Central memory CD8-positive, alpha-beta T cell (primary cell): ENCODE measurements at regions not wholly inside any gene's neighbourhood (a gene's known extent, or its start where the extent isn't known, plus 50 kb on each side); places are given as distances from the start of the nearest gene placed in this dataset.

Experiments
- ATAC-seq: fragments of 150-1000 bp; cut with Tn5 transposase; replicated peaks from 2 replicates; pipeline ENCODE4 v1.10.0; 2022; ENCODE audit warnings: mild to moderate bottlenecking, moderate FRiP score, moderate number of reproducible peaks; ENCODE audit not compliant: poor library complexity, severe bottlenecking; ENCODE audit errors: extremely low read depth
- DNase-seq, 2 donors: peaks; one replicate each; pipeline ENCODE4 v3.0.0; 2021; ENCODE audit warnings: low spot score in 2 of 2
- H3K27ac Mint-ChIP-seq: one replicate; pipeline ENCODE4 v1.8.0; 2022; ENCODE audit warnings: low read depth, mild to moderate bottlenecking, moderate library complexity, mixed read lengths
- H3K27me3 Mint-ChIP-seq: one replicate; pipeline ENCODE4 v1.8.0; 2022; ENCODE audit warnings: mixed read lengths
- H3K36me3 Mint-ChIP-seq: one replicate; pipeline ENCODE4 v1.8.0; 2022; ENCODE audit warnings: mild to moderate bottlenecking, moderate library complexity, mixed read lengths; ENCODE audit not compliant: insufficient read depth
- H3K4me1 Mint-ChIP-seq: one replicate; pipeline ENCODE4 v1.8.0; 2022; ENCODE audit warnings: mixed read lengths
- H3K4me3 Mint-ChIP-seq: one replicate; pipeline ENCODE4 v1.8.0; 2022; ENCODE audit warnings: mild to moderate bottlenecking, moderate library complexity, mixed read lengths
- H3K9me3 Mint-ChIP-seq: one replicate; pipeline ENCODE4 v1.8.0; 2022; ENCODE audit warnings: mixed read lengths

DNA sequence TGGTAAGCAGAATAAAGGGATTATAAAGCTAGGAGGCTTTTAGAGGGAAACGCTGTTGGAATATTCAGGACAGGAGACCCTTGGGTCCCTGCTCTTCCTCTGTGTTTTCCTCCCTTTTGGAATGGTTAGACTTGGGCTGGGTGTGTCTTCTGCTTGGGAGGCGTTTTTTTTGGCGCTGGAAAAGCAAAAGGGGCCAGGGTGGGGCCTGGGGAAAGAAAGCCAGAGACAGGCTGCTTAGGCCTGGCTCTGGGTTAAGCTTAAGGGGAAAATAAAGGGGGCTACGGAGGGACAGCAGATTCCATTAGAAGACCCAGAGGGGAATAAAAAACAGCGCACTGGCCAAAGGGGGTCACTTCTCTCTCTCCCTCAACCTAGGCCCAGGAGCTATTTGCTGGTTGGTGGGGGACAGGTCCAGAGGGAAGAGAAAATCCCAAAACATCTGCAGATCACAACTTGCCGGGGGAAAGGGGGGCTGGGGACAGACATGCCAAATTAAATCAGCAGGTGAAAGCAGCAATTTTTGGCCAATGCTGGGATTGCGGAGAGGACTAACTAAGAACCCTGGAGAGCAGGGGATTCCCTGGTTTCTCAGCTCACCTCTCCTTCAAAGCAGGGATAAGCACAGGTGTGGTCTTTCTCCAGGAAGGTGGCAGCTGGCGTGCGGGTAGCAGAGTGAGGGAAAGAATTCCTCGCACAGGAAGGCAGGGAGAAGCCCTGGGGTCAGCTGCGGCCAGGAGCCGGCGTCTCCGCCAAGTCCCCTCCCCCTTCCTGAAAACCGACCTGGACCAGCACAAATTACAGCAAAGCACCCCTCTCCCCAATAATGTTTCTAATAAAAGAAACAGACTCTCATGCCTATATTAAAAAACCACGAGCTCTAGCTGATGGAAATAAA lies 82.2 kb upstream of the AK4 start:
- peaks cover 61% of the 10 kb centered on the region for H3K4me1 Mint-ChIP-seq
- ATAC-seq, result no peak

DNA sequence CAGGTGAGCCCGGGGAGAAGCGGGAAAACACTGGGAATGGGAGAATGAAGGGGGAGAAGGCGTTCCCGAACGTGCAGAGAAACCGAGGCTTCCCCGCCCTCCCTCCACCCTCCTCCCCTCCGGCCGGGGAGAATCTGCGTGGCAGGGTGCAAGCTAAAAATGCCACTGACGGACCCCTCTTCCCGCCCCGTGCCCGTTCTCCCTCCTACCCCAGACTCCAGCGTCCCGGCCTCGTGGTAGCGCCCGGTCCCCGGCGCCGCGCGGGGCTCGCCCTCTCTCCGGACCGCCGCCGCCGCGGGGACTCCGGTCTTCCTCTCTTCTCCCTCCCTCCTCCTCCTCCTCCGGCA lies 81.6 kb upstream of the AK4 start:
- DNase-seq (no peak), ATAC-seq (no peak)
- no peaks in the 10 kb centered on the region for H3K9me3 Mint-ChIP-seq
- peak overlapping the region; percentile 97 for H3K27ac Mint-ChIP-seq
- peaks cover 28% of the 10 kb centered on the region for H3K36me3 Mint-ChIP-seq
- no peaks in the 10 kb centered on the region for H3K27me3 Mint-ChIP-seq
- H3K4me3 Mint-ChIP-seq, result peak overlapping the region; percentile 96
- H3K4me1 Mint-ChIP-seq, result peaks cover 61% of the 10 kb centered on the region

More for the DNA sequence above, 82.2 kb upstream of the AK4 start:
- DNase-seq, result no peak
- Mint-ChIP-seq H3K27ac (peak overlapping the region; percentile 97), H3K36me3 (peaks cover 28% of the 10 kb centered on the region), H3K4me3 (peak overlapping the region; percentile 96), H3K9me3 (no peaks in the 10 kb centered on the region), H3K27me3 (no peaks in the 10 kb centered on the region)

DNA sequence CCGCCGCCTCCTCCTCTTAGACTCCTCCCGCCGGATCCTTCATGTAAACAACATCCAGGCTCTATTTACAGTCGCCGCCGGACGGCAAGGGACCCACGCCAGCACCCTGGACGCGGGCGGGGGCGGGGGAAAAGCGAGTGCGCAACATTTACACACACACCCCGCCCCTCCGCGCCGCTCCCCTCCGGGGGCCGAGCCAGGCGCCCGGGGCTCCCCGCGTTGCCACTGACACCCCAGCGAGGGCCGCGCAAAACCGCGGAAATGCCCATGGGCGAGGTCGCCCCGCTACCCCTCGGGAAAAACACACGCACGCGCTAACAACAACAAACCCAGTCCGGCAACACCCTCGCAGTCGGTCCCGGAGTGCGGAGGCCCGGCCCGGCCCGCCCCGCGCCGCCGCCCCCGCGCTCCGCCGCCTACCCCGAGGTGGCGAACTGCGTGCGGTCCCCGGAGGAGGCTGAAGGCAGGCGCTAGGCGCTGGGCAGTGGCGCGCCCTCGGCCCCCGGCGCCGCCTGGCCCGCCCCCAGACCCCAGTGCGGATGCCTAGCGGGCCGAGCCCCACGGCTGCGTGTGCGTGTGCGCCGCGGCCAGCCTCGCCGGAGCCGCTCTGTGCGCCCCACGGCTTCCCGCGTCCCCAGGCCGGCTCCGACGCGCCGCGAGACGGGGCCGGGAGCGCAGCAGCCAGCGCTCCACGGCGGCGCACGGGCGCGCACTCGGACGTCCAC lies 81.1 kb upstream of the AK4 start:
- Mint-ChIP-seq H3K9me3 (no peaks in the 10 kb centered on the region), H3K36me3 (peaks cover 28% of the 10 kb centered on the region), H3K4me1 (peaks cover 58% of the 10 kb centered on the region), H3K4me3 (peak overlapping the region; percentile 96), H3K27ac (peak overlapping the region; percentile 99), H3K27me3 (no peaks in the 10 kb centered on the region)
- peak; percentile 61 for ATAC-seq
- peak; percentile 65 to 68 for DNase-seq

DNA sequence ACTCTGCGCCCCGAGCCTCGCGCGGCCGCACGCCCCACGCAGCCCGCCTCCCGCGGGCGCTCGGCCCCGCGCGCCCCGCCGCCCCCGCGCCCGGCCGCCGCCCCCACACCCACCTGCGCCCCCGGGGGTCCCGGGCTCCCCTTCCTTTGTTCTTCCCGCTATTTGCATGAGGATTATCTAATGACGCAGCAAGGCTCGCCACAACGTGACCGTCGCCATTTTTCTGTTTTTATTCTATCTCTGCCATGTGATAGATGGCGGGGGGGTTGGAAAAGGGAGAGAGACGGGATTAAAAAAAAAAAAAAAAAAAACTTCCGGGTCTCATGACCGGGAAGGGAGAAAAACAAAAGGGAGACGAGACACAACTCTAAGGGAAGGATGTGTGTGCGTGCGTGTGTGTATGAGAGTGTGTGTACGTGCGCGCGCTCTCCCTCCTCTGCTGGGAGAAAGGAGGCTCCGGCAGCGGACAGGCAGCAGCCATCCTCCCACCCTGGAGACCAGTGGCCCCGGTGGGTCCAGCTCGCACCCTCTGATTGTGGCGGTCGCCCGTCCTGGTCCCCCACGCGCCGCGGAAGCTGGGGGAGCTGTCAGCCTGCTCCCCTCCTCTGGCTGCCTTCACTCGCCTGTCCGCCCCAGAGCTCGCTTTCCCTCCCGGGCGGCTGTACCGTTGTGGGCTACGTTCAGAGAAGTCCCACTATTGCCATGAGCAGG lies 80.4 kb upstream of the AK4 start:
- Mint-ChIP-seq H3K36me3 (peaks cover 28% of the 10 kb centered on the region), H3K27me3 (no peaks in the 10 kb centered on the region), H3K9me3 (no peaks in the 10 kb centered on the region), H3K4me3 (peak overlapping the region; percentile 91), H3K27ac (peak overlapping the region; percentile 99), H3K4me1 (peaks cover 50% of the 10 kb centered on the region)
- DNase-seq (peak; percentile 37 to 49), ATAC-seq (peak; percentile 22)

DNA sequence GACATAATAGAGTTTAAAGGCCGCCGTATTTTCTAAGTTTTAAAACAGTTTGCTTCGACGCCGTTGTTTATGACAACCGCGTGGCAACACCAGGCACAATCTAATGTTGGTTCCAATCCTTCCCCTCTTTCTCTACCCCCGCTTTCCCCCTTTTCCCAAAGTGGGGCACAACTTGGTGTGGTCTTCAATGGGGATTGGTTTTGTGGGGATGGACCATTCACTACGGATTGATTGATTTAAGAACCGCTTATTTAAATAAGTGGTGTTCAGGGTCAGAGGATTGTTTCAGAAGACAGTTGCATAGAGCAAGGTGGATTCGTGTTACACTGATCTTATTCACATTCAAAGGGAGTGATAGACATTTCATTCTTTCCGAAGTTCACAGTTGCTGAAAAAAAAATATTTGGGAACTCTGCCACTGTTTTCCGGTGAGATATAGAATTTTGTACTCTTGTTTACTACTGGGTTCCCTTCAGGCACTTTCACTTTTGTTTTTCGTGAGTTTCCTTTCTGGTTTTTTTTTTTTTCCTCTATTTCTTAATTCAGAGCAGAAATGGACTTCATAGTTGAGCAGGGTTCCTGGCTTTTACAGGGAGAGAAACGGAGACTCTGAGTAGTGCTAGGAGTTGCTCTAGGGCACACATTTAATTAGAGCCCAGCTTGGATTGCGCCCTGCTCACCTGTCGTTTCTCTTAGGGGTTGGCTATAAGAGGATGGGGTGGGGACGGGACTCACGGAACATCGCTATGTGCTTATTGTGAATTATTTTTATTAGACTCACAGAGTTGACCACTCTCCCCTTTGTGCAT lies 79.6 kb upstream of the AK4 start:
- H3K4me3 Mint-ChIP-seq, result peak overlapping the region; percentile 91
- H3K9me3 Mint-ChIP-seq, result no peaks in the 10 kb centered on the region
- peaks cover 43% of the 10 kb centered on the region for H3K4me1 Mint-ChIP-seq
- H3K27me3 Mint-ChIP-seq, result no peaks in the 10 kb centered on the region
- H3K27ac Mint-ChIP-seq, result peak overlapping the region; percentile 99
- H3K36me3 Mint-ChIP-seq, result peaks cover 28% of the 10 kb centered on the region
- ATAC-seq (peak; percentile 0), DNase-seq (no peak)

DNA sequence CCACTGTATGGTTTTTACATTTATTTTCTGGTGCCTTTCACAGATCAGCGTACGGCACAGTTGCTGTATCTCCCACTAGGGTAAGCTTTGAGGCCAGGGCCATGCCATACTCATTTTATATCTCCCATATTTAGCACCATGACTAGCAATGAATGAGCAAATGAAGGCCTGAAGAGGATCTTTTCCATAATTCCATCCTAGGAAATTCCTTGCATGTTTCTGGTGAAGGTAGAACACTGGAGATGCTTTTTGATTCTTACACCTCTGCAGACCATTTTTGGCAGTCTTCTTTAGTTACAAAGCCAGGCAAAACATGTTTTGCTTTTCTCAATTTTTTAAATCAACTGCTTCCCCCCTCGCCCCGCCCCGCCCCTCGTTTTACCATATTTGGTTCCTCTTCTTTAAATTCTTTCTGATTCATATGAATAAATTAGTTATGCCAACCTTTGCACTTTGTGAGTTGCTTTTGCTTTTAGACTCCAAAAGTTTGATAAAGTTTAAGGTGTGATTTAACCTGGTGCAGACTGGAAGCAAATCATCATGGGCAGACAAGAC lies 78.9 kb upstream of the AK4 start:
- DNase-seq, result no peak
- H3K4me1 Mint-ChIP-seq, result peaks cover 40% of the 10 kb centered on the region
- peak overlapping the region; percentile 99 for H3K27ac Mint-ChIP-seq
- no peaks in the 10 kb centered on the region for H3K27me3 Mint-ChIP-seq
- H3K4me3 Mint-ChIP-seq, result peak overlapping the region; percentile 91
- peaks cover 28% of the 10 kb centered on the region for H3K36me3 Mint-ChIP-seq
- no peak for ATAC-seq
- H3K9me3 Mint-ChIP-seq, result no peaks in the 10 kb centered on the region

DNA sequence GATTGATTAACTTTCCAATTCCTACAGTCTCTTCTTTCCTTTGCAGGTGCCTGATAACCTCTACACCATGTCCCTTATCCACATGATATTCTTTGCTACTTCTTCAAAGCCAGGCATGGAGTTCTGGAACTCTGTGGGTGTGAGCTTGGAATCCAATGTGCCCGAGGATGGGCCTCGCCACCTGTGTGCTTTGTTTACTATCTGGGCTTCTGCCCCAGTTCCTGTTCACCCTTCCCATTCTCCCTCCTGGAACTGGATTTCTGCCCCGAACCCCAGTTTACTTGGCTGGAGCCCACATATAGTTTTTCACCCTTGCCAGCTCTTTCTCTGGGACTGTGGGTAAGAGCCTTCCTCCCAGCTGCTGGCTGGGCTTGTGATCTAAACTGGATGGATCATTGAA lies 75.2 kb upstream of the AK4 start:
- Mint-ChIP-seq H3K27me3 (no peaks in the 10 kb centered on the region), H3K36me3 (peaks cover 11% of the 10 kb centered on the region), H3K27ac (no peak overlapping the region), H3K4me1 (peaks cover 24% of the 10 kb centered on the region), H3K9me3 (no peaks in the 10 kb centered on the region), H3K4me3 (no peak overlapping the region)
- DNase-seq (no peak), ATAC-seq (no peak)

DNA sequence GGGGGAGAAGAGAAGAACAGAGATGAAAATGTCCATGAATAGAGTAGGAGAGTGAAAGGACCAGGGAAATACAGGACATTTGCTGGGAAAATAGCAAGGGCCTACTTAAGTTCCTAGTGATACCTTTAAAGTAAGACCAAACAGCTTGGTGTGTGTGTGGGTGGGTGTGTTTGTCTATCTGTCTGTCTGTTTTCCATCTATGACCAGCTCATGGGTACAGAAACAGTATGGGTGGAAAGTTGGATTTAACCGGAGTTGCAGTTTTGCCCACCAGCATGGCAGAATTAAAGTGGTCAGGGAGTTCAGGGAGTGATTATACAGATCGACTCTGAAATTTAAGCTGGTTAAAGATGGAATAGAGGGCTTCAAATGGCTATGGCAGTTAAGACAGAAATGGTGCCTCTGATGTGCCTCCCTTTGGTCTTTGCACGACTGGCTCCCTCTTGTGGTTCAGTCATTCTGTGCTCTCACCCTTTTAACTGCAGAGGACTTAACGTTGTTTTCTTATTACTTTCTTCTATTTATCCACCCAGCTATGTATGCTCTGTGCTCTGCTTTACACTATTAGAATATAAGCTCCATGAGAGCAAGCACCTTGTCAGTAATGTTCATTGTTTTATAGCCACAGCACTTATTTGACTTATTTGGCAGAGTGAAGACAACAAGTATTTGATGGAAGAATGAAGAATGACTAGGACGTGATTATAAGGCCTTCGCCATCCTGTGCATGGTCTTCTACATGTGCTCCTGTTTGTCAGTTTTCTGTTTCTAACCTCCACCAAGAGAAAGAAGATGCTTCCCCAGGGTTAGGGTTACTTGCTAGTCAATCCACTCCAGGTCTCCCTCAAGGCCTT lies 72.7 kb upstream of the AK4 start:
- Mint-ChIP-seq H3K4me1 (peaks cover 11% of the 10 kb centered on the region), H3K27me3 (peaks cover 15% of the 10 kb centered on the region), H3K4me3 (no peak overlapping the region), H3K27ac (no peak overlapping the region), H3K9me3 (no peaks in the 10 kb centered on the region), H3K36me3 (no peaks in the 10 kb centered on the region)
- ATAC-seq, result peak; percentile 96
- DNase-seq, result peak; percentile 27 to 44

DNA sequence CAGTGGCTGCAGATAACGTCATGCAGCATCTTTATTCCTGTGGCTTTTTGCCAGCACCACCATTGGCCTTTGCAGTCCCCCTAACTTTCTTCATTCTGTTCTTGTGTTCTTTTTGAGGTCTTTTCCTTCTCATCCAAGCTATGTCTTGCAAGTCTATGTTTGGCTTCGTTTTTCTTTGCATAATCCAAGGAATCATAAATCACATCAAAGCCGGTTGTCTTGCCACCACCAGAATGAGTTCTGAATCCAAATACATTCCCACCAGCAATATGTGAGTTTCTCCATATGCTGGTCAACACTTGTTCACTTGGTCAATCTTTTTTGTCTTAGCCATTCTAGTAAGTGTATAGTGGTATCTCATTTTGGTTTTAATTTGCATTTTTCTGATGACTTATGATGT lies 70.6 kb upstream of the AK4 start:
- no peak overlapping the region for H3K27ac Mint-ChIP-seq
- peaks cover 11% of the 10 kb centered on the region for H3K4me1 Mint-ChIP-seq
- no peaks in the 10 kb centered on the region for H3K36me3 Mint-ChIP-seq
- H3K9me3 Mint-ChIP-seq, result no peaks in the 10 kb centered on the region
- peaks cover 17% of the 10 kb centered on the region for H3K27me3 Mint-ChIP-seq
- DNase-seq (no peak), ATAC-seq (no peak)
- H3K4me3 Mint-ChIP-seq, result no peak overlapping the region

DNA sequence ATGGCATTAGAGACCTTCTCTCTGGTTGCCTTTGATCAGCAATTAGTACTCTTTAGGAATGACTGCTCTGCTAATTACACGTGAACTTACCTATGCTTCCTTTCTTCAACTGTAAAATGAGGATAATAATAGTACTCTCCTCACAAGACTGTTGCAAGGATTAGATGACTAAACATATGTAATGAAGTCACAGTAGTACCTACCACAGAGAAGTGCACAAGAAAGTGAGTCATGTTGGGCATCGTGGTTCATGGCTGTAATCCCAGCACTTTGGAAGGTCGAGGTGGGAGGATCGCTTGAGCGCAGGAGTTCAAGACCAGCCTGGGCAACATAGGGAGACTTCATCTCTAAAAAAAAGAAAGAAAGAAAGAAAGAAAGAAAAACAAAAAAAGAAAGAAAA lies 68.1 kb upstream of the AK4 start:
- no peak for DNase-seq
- H3K4me3 Mint-ChIP-seq, result no peak overlapping the region
- no peaks in the 10 kb centered on the region for H3K36me3 Mint-ChIP-seq

DNA sequence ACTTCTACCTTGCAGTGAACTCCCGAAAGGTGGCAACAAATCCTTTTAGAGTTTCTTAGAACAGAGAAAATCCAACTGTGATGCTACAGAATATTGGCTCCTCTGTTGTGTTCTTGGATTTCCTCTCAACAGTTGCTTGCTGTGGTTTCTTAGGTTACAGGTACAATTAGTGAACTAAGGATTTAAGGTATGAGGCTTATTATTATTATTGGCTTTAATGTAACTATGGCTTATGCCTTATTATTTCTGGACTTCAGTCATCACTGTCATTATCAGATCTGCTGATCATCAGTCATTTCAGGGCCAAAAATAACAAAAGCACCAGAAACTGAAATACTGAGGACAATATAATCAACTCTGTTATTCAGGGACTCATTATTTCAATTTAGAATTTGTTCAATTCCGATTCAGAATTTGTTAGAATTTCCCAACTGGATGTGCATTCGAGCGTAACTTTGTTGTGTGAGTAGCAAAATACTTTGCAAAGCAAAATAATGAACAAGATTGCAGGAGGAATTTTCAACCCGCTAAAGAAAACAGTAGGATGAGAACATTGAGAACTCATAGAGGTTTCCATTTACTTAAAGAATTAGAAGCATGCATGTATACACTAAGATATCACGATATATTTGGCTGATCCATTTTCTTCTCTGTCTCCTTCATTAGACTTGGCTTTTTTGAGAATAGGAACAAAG lies 65.5 kb upstream of the AK4 start:
- Mint-ChIP-seq H3K4me3 (no peak overlapping the region), H3K9me3 (no peaks in the 10 kb centered on the region), H3K27me3 (peaks cover 17% of the 10 kb centered on the region), H3K4me1 (no peaks in the 10 kb centered on the region), H3K27ac (no peak overlapping the region), H3K36me3 (no peaks in the 10 kb centered on the region)
- DNase-seq (no peak), ATAC-seq (no peak)

More for the DNA sequence above, 68.1 kb upstream of the AK4 start:
- H3K27me3 Mint-ChIP-seq, result peaks cover 17% of the 10 kb centered on the region
- no peak for ATAC-seq
- peaks cover 7% of the 10 kb centered on the region for H3K4me1 Mint-ChIP-seq
- H3K9me3 Mint-ChIP-seq, result no peaks in the 10 kb centered on the region
- no peak overlapping the region for H3K27ac Mint-ChIP-seq
